CD4-positive, alpha-beta T cell treated with Interleukin-1 beta for 1 hour (primary cell): ENCODE measurements at regions not wholly inside any gene's neighbourhood (a gene's known extent, or its start where the extent isn't known, plus 50 kb on each side); places are given as distances from the start of the nearest gene placed in this dataset.
A peak's percentile ranks its signal among the peaks of the same experiment; 100 is the strongest.
"Not testable (repeated sequence)": the region's sequence is repeated elsewhere in the genome, so short reads cannot be mapped to it uniquely, and the experiment has no call there.

Source experiments
- DNase-seq, 2 donors: peaks; one replicate each; pipeline ENCODE4 v3.0.0-alpha.2; 2020 to 2022

- no peak for DNase-seq
Observed at GRCh38 chr6:137657351-137657911, 163.2 kb upstream of the OLIG3 start.

GRCh38 chr6:137658287-137658686, 164.1 kb upstream of the OLIG3 start:
- no peak for DNase-seq

- DNase-seq, result no peak
Observed at GRCh38 chr6:137659871-137660270, 165.7 kb upstream of the OLIG3 start.

- DNase-seq, result no peak
Observed at GRCh38 chr6:137660296-137660731, 166.1 kb upstream of the OLIG3 start.

- peak; percentile 20 to 34 for DNase-seq
Observed at GRCh38 chr6:137661601-137662000, 167.4 kb upstream of the OLIG3 start.

- DNase-seq, result no peak
Observed at GRCh38 chr6:137664183-137664582, 170.0 kb upstream of the OLIG3 start.

GRCh38 chr6:137665342-137665934, 171.2 kb upstream of the OLIG3 start:
- DNase-seq, result no peak

- DNase-seq, result peak in 1 of 2 donors; percentile 16
Observed at GRCh38 chr6:137666202-137666774, 172.1 kb upstream of the OLIG3 start.

- no peak for DNase-seq
Observed at GRCh38 chr6:137673603-137674002, 179.4 kb upstream of the OLIG3 start.

- no peak for DNase-seq
Observed at GRCh38 chr6:137676888-137677287, 182.7 kb upstream of the OLIG3 start.

- DNase-seq, result peak in 1 of 2 donors; percentile 37
Observed at GRCh38 chr6:137677709-137678108, 183.5 kb upstream of the OLIG3 start.

GRCh38 chr6:137678451-137678850, 184.3 kb upstream of the OLIG3 start:
- DNase-seq, result no peak

GRCh38 chr6:137680705-137681346, 186.2 kb upstream of the TNFAIP3 start:
- no peak for DNase-seq

GRCh38 chr6:137681445-137682009, 185.5 kb upstream of the TNFAIP3 start:
- no peak for DNase-seq

GRCh38 chr6:137682658-137683057, 184.4 kb upstream of the TNFAIP3 start:
- not testable (repeated sequence) for DNase-seq

GRCh38 chr6:137683916-137684315, 183.1 kb upstream of the TNFAIP3 start:
- DNase-seq, result no peak

- no peak for DNase-seq
Observed at GRCh38 chr6:137685798-137686375, 181.2 kb upstream of the TNFAIP3 start.

GRCh38 chr6:137687818-137688217, 179.2 kb upstream of the TNFAIP3 start:
- DNase-seq, result no peak

GRCh38 chr6:137688230-137688971, 178.7 kb upstream of the TNFAIP3 start:
- DNase-seq, result no peak

- DNase-seq, result no peak
Observed at GRCh38 chr6:137689377-137689776, 177.7 kb upstream of the TNFAIP3 start.

GRCh38 chr6:137690034-137690433, 177.0 kb upstream of the TNFAIP3 start:
- DNase-seq, result no peak

GRCh38 chr6:137690721-137691120, 176.3 kb upstream of the TNFAIP3 start:
- DNase-seq, result no peak

- no peak for DNase-seq
Observed at GRCh38 chr6:137692308-137692707, 174.8 kb upstream of the TNFAIP3 start.
